NK-92 treated with Interleukin-12 subunit alpha and Interleukin-12 subunit beta, amount 100 ng/mL, for 24 hours (cell line): ENCODE measurements at regions not wholly inside any gene's neighbourhood (a gene's known extent, or its start where the extent isn't known, plus 50 kb on each side); places are given as distances from the start of the nearest gene placed in this dataset.

Experiments
- DNase-seq: peaks from one replicate; lab custom pipeline; 2025; lab: John Stamatoyannopoulos, UW

DNA sequence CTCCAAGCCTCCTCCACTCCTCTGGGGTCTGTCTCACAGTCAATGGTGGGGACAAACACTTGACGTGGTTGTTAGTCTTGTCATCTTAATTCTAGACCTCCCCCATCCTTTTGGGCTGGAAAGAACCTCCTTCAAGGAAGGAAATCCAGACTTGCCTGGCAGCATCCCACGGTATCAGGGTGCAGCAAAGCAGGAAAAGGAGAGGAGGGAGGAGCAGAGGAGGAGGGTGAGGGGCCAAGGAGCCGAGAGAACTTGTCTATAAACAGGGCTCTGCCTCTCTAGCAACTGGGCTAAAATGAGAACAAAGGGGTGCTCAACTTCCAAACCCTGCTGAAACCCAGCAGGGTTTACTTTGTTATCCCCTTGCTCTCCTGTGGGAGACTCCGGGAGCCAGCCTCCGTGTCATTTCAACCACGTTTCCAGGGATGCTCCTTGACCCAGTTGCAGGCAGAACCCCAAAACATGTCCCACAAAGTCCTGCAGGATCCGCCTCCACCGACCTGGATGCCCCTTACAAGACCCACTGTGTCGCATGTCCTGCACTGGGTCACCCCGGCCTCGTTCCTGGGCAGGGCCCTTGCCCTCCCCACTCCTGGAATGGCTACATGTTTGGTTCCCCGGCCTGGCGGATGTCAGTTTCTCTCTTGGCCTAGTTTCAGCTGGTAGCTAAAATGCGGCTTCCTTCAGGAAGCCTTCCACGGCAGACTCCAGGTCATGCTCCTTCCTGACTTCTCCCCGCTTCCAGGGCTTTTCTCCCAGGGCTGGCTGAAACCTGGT, 69.7 kb upstream of the MGMT start:
- no peak for DNase-seq

DNA sequence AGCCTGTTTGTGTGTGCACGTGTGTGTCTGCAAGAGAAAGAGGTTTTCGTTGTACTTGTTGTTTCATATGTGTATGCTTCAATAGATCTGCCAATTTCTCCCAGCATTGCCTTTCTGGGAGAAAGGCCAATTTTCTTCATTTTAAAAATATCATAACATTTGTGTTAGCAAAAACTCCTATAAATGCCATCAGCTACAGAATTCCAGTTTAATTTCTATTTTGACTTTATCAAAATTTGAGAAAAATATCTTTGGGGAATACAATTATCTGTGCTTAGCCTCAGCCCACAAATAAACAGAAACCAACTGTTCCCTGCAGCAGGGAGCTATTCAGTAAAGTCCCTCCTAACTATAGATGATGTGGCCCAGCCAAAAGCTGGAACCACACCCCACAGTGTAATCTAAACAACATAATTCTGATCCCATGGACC, 68.3 kb upstream of the MGMT start:
- DNase-seq = no peak

GRCh38 chr10:129400426-129400825, 66.6 kb upstream of the MGMT start:
- DNase-seq = no peak

GRCh38 chr10:129402459-129402858, 64.6 kb upstream of the MGMT start:
- no peak for DNase-seq

- DNase-seq = no peak
Observed at GRCh38 chr10:129404091-129404490, 63.0 kb upstream of the MGMT start.

- DNase-seq = no peak
Observed at GRCh38 chr10:129405389-129405788, 61.7 kb upstream of the MGMT start.

- DNase-seq = no peak
Observed at GRCh38 chr10:129410688-129411392, 56.2 kb upstream of the MGMT start.

DNA sequence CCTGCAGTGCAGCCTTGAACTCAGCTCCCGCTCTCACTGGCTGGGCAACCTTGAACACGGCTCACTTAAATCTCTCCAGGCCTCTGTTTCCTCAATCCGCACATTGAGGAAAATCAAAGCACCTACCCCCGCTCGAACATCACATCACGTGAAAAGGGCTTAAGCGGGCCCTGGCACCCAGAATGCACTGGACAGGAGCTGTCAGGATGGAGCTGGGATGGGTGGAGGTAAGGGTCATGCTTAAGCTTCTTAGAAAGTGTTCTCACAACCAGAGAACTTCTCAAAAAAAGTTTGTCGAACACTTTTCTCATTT, 55.7 kb upstream of the MGMT start:
- no peak for DNase-seq

GRCh38 chr10:129411772-129412171, 55.3 kb upstream of the MGMT start:
- no peak for DNase-seq

DNA sequence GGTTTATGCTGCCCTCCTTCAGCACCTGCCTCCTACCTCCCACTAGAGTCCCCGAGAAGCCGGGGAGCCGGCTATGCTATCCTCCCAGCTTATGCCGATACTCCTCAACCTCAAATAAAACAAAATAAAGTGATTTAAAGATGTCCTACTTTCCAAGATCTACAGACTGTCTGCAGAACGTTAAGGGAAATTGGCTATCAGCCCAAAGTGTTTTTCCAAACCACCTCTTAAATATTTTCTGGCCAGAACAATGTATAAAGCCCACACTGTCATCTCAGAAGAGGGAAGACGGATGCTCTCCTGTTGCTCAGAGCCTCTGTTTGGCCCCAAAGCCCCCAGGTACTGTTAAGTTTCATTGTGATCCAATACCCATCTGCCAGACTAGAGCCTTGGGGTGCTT, 54.0 kb upstream of the MGMT start:
- no peak for DNase-seq

- no peak for DNase-seq
Observed at GRCh38 chr10:129415215-129416140, 51.6 kb upstream of the MGMT start.

GRCh38 chr10:129416155-129416554, 50.9 kb upstream of the MGMT start:
- no peak for DNase-seq

DNA sequence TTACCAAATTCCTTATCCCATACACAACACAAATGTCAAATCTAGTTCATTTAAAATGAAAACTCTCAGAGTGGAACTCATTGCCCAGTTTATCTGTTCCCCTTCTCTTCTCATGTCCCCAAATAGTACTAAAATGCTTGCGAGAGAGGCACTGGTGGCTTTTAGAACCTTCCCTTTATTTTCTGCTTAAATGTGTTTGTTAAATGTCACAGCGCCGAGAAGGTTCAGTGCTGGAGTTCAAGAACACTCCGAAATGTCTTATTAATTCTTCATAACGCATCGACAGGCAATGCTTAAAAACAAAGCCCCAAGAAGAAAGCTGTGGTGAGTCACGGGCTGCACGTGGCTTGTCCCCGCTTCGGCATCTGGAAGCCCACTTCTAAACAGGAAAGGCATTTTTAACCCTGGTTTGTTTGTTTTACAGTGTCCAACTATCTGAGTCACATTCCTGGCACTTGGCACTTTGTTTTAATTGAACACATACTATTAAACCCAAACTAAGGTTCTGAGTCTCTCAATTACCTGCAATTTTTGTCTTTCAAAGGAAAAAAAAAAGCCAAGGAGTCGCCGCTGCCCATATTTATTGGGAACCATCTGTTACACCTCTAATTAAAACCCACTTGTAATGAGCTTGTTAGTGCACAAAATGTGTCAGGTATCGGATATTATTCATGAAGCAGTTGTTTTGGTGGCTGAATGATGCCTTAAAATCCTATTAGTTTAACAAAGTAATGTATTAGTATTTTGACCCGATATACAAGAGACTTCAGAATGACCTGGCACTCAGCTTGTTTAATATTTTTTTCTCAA, 49.9 kb upstream of the MGMT start:
- no peak for DNase-seq
